ENCODE measurements at regions not wholly inside any gene's neighbourhood (a gene's known extent, or its start where the extent isn't known, plus 50 kb on each side); places are given as distances from the start of the nearest gene placed in this dataset.
A peak's percentile ranks its signal among the peaks of the same experiment; 100 is the strongest.

- H3K4me1 ChIP-seq: peaks cover 4% of the 10 kb centered on the region
- H3K4me3 ChIP-seq: no peak overlapping the region
- TF ChIP-seq CTCF (IDR thresholded peaks at IDR 0.05): no peak
- DNase-seq (peak; percentile 52), ATAC-seq (no peak)
- no peak overlapping the region for H3K27ac ChIP-seq
- H3K9me3 ChIP-seq: no peaks in the 10 kb centered on the region
- H3K36me3 ChIP-seq: no peaks in the 10 kb centered on the region
- intact Hi-C loops (cut with DNase I): no loop called here
- H3K27me3 ChIP-seq: peaks cover 13% of the 10 kb centered on the region
Measured at GRCh38 chr11:69930081-69931059, 111.2 kb upstream of the FGF3 start.

GRCh38 chr11:69931060-69931910, 112.1 kb upstream of the FGF3 start:
- TF ChIP-seq CTCF (IDR thresholded peaks at IDR 0.05): no peak

GRCh38 chr11:69931994-69932910, 113.0 kb upstream of the FGF3 start:
- intact Hi-C loops (cut with DNase I): no loop called here
- no peaks in the 10 kb centered on the region for H3K9me3 ChIP-seq
- no peaks in the 10 kb centered on the region for H3K4me1 ChIP-seq
- no peaks in the 10 kb centered on the region for H3K36me3 ChIP-seq
- DNase-seq (peak; percentile 40), ATAC-seq (no peak)
- no peak overlapping the region for H3K27ac ChIP-seq
- no peak overlapping the region for H3K4me3 ChIP-seq
- TF ChIP-seq CTCF (IDR thresholded peaks at IDR 0.05): no peak
- H3K27me3 ChIP-seq: peaks cover 9% of the 10 kb centered on the region

More at GRCh38 chr11:69931060-69931910, 112.1 kb upstream of the FGF3 start:
- Histone ChIP-seq H3K9me3 (no peaks in the 10 kb centered on the region), H3K4me1 (no peaks in the 10 kb centered on the region), H3K4me3 (no peak overlapping the region), H3K36me3 (no peaks in the 10 kb centered on the region), H3K27ac (no peak overlapping the region), H3K27me3 (peaks cover 9% of the 10 kb centered on the region)
- no peak for ATAC-seq
- DNase-seq: peak; percentile 27
- intact Hi-C loops (cut with DNase I): no loop called here

- Histone ChIP-seq H3K4me1 (peaks cover 9% of the 10 kb centered on the region), H3K27me3 (peaks cover 9% of the 10 kb centered on the region), H3K9me3 (no peaks in the 10 kb centered on the region), H3K36me3 (no peaks in the 10 kb centered on the region), H3K27ac (no peak overlapping the region), H3K4me3 (no peak overlapping the region)
- intact Hi-C loops (cut with DNase I): no loop called here
- no peak for TF ChIP-seq CTCF (IDR thresholded peaks at IDR 0.05)
- no peak for ATAC-seq
- DNase-seq: peak; percentile 53
Measured at GRCh38 chr11:69934861-69935494, 115.8 kb upstream of the FGF3 start.
